HFF-Myc (cell line): ENCODE measurements at regions not wholly inside any gene's neighbourhood (a gene's known extent, or its start where the extent isn't known, plus 50 kb on each side); places are given as distances from the start of the nearest gene placed in this dataset.

Source experiments
- DNase-seq: peaks from one replicate; pipeline ENCODE4 v3.0.0-alpha.2; 2011; ENCODE audit warnings: low read depth; ENCODE audit errors: extremely low read depth
- H3K4me3 ChIP-seq: replicated peaks from 2 replicates; pipeline ENCODE4 v1.5.1; 2011; ENCODE audit warnings: low read depth, mild to moderate bottlenecking, control low read depth, low read length
- TF ChIP-seq, protein P1 (sequence below): IDR thresholded peaks from 2 replicates; pipeline ENCODE4 v1.5.1; 2012; ENCODE audit warnings: mild to moderate bottlenecking, low read depth, low read length, control low read depth; ENCODE audit errors: missing control alignments

DNA sequence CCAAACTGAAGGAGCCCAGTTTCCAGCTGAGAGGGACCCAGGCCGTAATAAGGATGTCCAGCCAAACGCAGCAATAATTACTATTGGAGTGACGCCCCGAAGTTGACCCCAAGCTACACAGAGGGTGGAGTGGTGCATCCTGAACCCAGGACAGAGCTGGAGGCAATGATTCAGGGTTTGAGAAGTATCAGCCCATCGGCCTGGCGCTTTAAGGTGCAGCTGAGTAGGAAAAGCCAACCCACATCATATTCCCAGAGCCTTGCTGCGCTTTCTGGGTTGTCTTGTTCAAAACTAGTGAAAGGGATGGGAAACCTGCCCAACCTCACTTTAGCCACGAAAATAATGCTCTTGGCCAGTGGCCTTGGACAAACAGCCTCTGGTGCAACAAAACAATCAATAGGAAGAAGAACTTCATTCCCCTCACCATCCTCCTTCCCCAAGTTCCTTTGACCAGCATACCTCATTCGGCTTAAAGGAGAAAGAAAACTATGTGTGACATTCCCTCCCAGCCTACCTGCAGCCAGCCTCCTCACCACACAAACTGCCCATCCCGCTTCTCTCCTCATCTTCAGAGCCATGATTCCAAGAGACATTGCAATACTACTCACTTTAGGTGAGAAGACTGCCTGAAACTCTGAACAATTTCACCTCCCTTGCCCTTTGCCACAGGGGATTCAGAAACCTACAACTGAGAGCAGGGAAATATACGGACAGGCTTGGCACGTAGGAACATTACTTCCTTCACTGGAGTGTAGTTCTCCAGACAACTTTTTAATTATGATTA is 217.2 kb upstream of the MKLN1 start:
- H3K4me3 ChIP-seq = peak overlapping the region; percentile 97
- TF ChIP-seq, protein P1, sequence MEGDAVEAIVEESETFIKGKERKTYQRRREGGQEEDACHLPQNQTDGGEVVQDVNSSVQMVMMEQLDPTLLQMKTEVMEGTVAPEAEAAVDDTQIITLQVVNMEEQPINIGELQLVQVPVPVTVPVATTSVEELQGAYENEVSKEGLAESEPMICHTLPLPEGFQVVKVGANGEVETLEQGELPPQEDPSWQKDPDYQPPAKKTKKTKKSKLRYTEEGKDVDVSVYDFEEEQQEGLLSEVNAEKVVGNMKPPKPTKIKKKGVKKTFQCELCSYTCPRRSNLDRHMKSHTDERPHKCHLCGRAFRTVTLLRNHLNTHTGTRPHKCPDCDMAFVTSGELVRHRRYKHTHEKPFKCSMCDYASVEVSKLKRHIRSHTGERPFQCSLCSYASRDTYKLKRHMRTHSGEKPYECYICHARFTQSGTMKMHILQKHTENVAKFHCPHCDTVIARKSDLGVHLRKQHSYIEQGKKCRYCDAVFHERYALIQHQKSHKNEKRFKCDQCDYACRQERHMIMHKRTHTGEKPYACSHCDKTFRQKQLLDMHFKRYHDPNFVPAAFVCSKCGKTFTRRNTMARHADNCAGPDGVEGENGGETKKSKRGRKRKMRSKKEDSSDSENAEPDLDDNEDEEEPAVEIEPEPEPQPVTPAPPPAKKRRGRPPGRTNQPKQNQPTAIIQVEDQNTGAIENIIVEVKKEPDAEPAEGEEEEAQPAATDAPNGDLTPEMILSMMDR = no peak
- no peak for DNase-seq

DNA sequence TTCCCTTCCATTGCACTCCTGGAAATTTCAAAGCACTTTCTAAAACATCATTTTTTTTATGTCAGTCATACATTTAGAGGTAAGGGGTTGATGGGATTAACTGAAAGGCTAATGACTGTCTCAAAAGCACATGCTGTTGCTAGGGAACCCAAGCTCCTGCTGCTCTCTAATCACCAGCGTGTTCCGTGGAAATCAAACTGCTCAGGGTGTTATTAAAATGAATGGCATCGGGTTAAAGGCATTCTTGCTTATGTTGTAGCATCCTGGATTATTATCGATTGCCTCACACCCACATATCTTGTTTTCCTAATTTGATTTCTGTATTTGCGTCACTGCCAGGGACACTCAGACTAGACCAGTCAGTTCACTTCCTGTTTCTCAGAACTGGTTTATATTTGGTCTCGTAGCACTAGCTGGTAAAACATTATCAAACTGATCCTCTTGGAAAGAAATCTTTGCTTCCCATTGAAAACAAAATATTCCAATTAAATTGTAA is 216.5 kb upstream of the MKLN1 start:
- TF ChIP-seq, protein P1 = no peak
- DNase-seq = no peak
- H3K4me3 ChIP-seq = peak overlapping the region; percentile 97

DNA sequence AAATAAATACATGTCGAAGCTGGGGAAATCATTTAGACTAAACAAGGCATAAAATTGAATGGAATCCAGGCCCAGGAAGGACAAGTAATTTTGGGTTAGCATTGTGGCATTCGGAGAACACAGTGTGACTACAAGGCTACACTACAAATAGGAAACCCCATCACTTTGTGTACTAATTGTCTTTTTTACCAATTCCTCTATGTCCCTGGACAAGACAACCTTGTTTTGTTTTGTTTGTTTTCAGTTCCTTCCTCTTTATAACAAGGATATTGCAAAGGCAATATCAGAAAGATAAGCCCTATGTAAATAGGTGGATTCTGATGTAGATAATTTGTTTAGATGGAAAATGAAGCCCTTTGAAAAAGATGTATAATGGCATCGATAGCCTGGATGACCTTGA is 215.9 kb upstream of the MKLN1 start:
- DNase-seq = no peak
- H3K4me3 ChIP-seq = no peak overlapping the region
- TF ChIP-seq, protein P1 = no peak

DNA sequence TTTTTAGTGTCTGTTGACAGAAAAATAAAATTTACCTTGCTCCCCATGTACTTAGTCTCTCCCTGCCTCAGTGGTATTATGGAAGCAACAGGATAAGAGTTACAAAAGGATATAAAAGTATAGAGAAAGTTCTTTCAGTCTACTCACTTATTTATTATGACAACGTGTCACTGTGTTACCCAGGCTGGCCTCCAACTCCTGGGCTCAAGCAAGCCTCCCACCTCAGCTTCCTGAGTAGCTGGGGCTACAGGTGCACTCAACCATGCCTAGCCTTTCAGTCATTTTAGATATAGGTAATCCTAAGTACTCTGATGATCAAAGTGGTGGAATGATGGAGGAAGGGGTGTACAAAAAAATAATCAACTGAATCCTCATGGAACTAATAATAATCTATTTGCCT is 215.2 kb upstream of the MKLN1 start:
- TF ChIP-seq, protein P1 = no peak
- no peak for DNase-seq
- no peak overlapping the region for H3K4me3 ChIP-seq

DNA sequence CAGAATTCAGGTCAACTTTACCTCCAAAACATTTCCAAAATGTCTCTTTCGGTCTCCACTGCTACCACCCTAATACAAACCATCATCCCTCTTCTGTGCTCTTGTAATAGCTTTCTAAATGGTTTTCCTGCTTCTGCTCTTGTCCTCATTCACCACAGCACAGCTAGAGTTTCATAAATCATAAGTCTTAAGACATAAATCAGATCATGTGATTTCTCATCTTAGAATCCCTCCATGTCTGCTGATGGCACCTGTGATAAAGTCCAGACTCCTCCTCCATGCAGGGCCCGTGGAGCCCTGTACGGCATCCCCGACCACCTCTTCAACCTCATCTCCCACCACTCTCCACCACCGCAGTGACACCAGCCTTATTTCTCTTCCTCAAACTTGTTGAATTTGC is 212.3 kb upstream of the MKLN1 start:
- no peak overlapping the region for H3K4me3 ChIP-seq
- no peak for DNase-seq
- TF ChIP-seq, protein P1 = no peak

DNA sequence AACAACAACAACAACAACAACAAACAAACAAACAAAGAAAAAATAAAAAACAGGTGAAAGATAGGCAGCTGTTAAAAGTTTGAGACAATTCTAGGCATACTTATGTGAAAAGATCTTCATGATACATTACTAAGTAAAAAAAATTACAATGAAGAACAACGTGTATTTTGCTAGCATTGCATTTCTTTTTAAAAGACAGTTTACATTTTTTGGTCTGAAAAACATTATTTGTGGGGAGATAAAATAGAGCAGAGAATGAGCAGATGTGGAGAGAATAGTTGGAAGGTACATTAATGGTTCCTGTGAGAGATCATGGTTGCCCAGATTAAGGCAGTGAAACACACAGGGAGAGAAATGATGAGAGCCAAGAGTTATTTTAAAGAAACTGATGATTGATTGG is 210.2 kb upstream of the MKLN1 start:
- TF ChIP-seq, protein P1 = no peak
- no peak for DNase-seq
- no peak overlapping the region for H3K4me3 ChIP-seq
